HepG2 (cell line): ENCODE measurements at regions not wholly inside any gene's neighbourhood (a gene's known extent, or its start where the extent isn't known, plus 50 kb on each side); places are given as distances from the start of the nearest gene placed in this dataset.

Source experiments
- ATAC-seq: fragments of 200-7000 bp; cut with Tn5 transposase; 3 replicates; pipeline ENCODE4 v1.9.1; 2020; ENCODE audit warnings: mild to moderate bottlenecking, moderate library complexity
- BruUV-seq: library from RNA; stranded (reverse); fragments of 400-500 nt; replicated peaks from 2 replicates; lab custom pipeline; 2021; lab: Mats Ljungman, UMichigan
- CTCF ChIA-PET: fragments of 300-600 bp; formaldehyde crosslinking; extraction: SDS; loops from one replicate; lab custom pipeline; 2021; ENCODE audit warnings: low total read pairs, inconsistent platforms, low intra/inter-chr PET ratio; lab: Yijun Ruan, JAX
- POLR2A ChIA-PET: fragments of 350-600 bp; sonication (Branson Sonifier 250); formaldehyde crosslinking; loops from one replicate; lab custom pipeline; 2020; ENCODE audit warnings: antibody characterized with exemption, inconsistent platforms; lab: Yijun Ruan, JAX
- DNase-seq: peaks from one replicate; pipeline ENCODE4 v3.0.0-alpha.2; 2015; ENCODE audit warnings: low spot score
- FAIRE-seq: peaks from 3 replicates; lab custom pipeline; 2011; peaks lifted over from hg19 to GRCh38; lab: Jason Lieb, UNC
- H2AFZ ChIP-seq: one replicate; pipeline ENCODE4 v1.6.1; 2011; ENCODE audit warnings: low read length, inconsistent platforms
- H3K27ac ChIP-seq: fragments of 300-600 bp; 3 replicates; pipeline ENCODE4 v1.8.0; 2011; ENCODE audit warnings: mixed run types, mild to moderate bottlenecking, mixed read lengths, low read length, inconsistent platforms; ENCODE audit not compliant: insufficient read depth; ENCODE audit errors: extremely low read length
- H3K27me3 ChIP-seq, 2 experiments: fragments of 200-600 bp in 1 of 2; 2 replicates in 1 of 2; 3 replicates in 1 of 2; pipeline versions ENCODE4 v1.6.0 to v1.8.0; 2011; ENCODE audit warnings: low read length in 2 of 2, mild to moderate bottlenecking in 2 of 2, moderate library complexity in 2 of 2, inconsistent platforms in 1 of 2; ENCODE audit not compliant: insufficient read depth in 2 of 2, control insufficient read depth in 1 of 2
- H3K36me3 ChIP-seq, 2 experiments: fragments of 200-600 bp in 1 of 2; replicated peaks in 1 of 2; 2 replicates in 1 of 2; 3 replicates in 1 of 2; pipeline versions ENCODE4 v1.5.1 to v1.8.0; 2011; ENCODE audit warnings: low read length in 2 of 2, inconsistent platforms in 1 of 2; ENCODE audit not compliant: insufficient read depth in 2 of 2, control insufficient read depth in 1 of 2
- H3K4me1 ChIP-seq: 2 replicates; pipeline ENCODE4 v1.5.1; 2012; ENCODE audit warnings: low read length, inconsistent platforms; ENCODE audit not compliant: insufficient read depth
- H3K4me2 ChIP-seq: 2 replicates; pipeline ENCODE4 v1.6.0; 2011; ENCODE audit warnings: low read depth, low read length, inconsistent platforms
- H3K4me3 ChIP-seq, 3 experiments: fragments of 200-600 bp in 1 of 3; sonication (generic), shearing (Covaris generic) in 1 of 3; replicated peaks in 1 of 3; 2 replicates each; pipeline ENCODE4 v1.5.1; 2011 to 2016; ENCODE audit warnings: low read length in 3 of 3, inconsistent platforms in 2 of 3, low read depth in 2 of 3, mild to moderate bottlenecking in 2 of 3, control low read depth in 1 of 3, mixed read lengths in 1 of 3; ENCODE audit not compliant: insufficient read depth in 1 of 3
- H3K79me2 ChIP-seq: one replicate; pipeline ENCODE4 v1.6.1; 2011; ENCODE audit warnings: low read length, inconsistent platforms; ENCODE audit not compliant: insufficient read depth
- H3K9ac ChIP-seq: 2 replicates; pipeline ENCODE4 v1.6.0; 2011; ENCODE audit warnings: mild to moderate bottlenecking, low read depth, low read length, inconsistent platforms; ENCODE audit not compliant: insufficient read depth
- H3K9me3 ChIP-seq: 2 replicates; pipeline ENCODE4 v1.5.1; 2012; ENCODE audit warnings: mild to moderate bottlenecking, low read length
- H4K20me1 ChIP-seq: 2 replicates; pipeline ENCODE4 v1.6.0; 2011; ENCODE audit warnings: inconsistent platforms, mild to moderate bottlenecking, low read length, moderate library complexity; ENCODE audit not compliant: insufficient read depth
- ISL2 ChIP-seq: sonication (generic); formaldehyde crosslinking; IDR thresholded peaks from 2 replicates; pipeline ENCODE4 v1.5.0; 2020; ENCODE audit warnings: missing genetic modification reagents
- MAFF ChIP-seq: IDR thresholded peaks from 2 replicates; pipeline ENCODE4 v1.6.1; 2011; ENCODE audit warnings: low read depth, low read length, improper control_type of control experiment
- MAFK ChIP-seq, 2 experiments: IDR thresholded peaks in 1 of 2; conservative IDR thresholded peaks in 1 of 2; 2 replicates each; pipeline ENCODE4 v1.6.1; 2011; ENCODE audit warnings: improper control_type of control experiment in 2 of 2, low read length in 2 of 2
- NFE2L1 ChIP-seq: sonication (generic); formaldehyde crosslinking; IDR thresholded peaks from 2 replicates; pipeline ENCODE4 v1.4.0; 2020; ENCODE audit warnings: missing genetic modification reagents, mild to moderate bottlenecking, borderline replicate concordance
- SMAD3 ChIP-seq: sonication (generic); formaldehyde crosslinking; IDR thresholded peaks from 2 replicates; pipeline ENCODE4 v1.4.0; 2020; ENCODE audit warnings: missing genetic modification reagents
- TFDP2 ChIP-seq: sonication (generic); formaldehyde crosslinking; IDR thresholded peaks from 2 replicates; pipeline ENCODE4 v1.4.0; 2020; ENCODE audit warnings: missing genetic modification reagents
- ZFP36L1 ChIP-seq: sonication (generic); formaldehyde crosslinking; IDR thresholded peaks from 2 replicates; pipeline ENCODE4 v1.8.0; 2022; ENCODE audit warnings: mild to moderate bottlenecking, missing genetic modification reagents, moderate library complexity
- ZNF235 ChIP-seq: sonication (generic); formaldehyde crosslinking; IDR thresholded peaks from 2 replicates; pipeline ENCODE4 v1.8.1; 2023; ENCODE audit warnings: mild to moderate bottlenecking, missing genetic modification reagents, borderline replicate concordance
- ZNF546 ChIP-seq: sonication (generic); formaldehyde crosslinking; conservative IDR thresholded peaks from 2 replicates; pipeline ENCODE4 v1.8.1; 2023; ENCODE audit warnings: mild to moderate bottlenecking, missing genetic modification reagents
- WGBS: methylation state at CpG from one replicate; pipeline ENCODE4 v1.1.6; 2017; ENCODE audit warnings: low lambda C conversion rate; 5-methylcytosine and 5-hydroxymethylcytosine counted together
- in situ Hi-C: cut with HindIII; loops from 2 replicates; pipeline ENCODE4 v1.10.0; 2017; ENCODE audit warnings: low pct_unique_long_range_greater_than_20kb; ENCODE audit not compliant: extremely low pct_ligation_motif_present
- intact Hi-C: fragments of 100-400 bp; cut with micrococcal nuclease; formaldehyde crosslinking; loops from one replicate; pipeline ENCODE4 v1.10.0; 2022; ENCODE audit not compliant: unreplicated experiment

- H3K79me2 ChIP-seq = no peaks in the 10 kb centered on the region
- no peak overlapping the region for H2AFZ ChIP-seq
- no peaks in the 10 kb centered on the region for H3K36me3 ChIP-seq
- H3K27me3 ChIP-seq = no peaks in the 10 kb centered on the region
- ChIA-PET POLR2A (no interaction called here), CTCF (no interaction called here)
- H3K4me2 ChIP-seq = no peak overlapping the region
- intact Hi-C loops (no loop called here), in situ Hi-C loops (no loop called here)
- H3K9me3 ChIP-seq = peaks cover 41% of the 10 kb centered on the region
- DNase-seq (no peak), ATAC-seq (no peak), FAIRE-seq (no peak)
- BruUV-seq = no TSS peak
- no peaks in the 10 kb centered on the region for H4K20me1 ChIP-seq
- TF ChIP-seq MAFK (conservative IDR thresholded peaks at IDR 0.05 in 1 of 2, IDR thresholded peaks at IDR 0.05 in 1 of 2; ENCODE audit: low read length in 2 of 2) (peak; percentile 29 to 53; a peak in 2 of 4 replicates), MAFF (0 out of 2 replicates have a peak, but pooled peaks have one; percentile 11), ZFP36L1 (CRISPR knock-in tag) (no peak)
- no peaks in the 10 kb centered on the region for H3K4me1 ChIP-seq
- H3K9ac ChIP-seq = no peak overlapping the region
- H3K27ac ChIP-seq = no peak overlapping the region
- H3K4me3 ChIP-seq = no peak overlapping the region
Measured at GRCh38 chrY:16715278-16715677, 1164.7 kb downstream of the CDY2B start.

- WGBS = 6% methylated on average over 1 of the region's 2 CpGs
- BruUV-seq = no TSS peak
- POLR2A ChIA-PET = no interaction called here
- no peak for TF ChIP-seq TFDP2 (CRISPR knock-in tag)
- TF ChIP-seq SMAD3 (CRISPR knock-in tag) = no peak
- TF ChIP-seq ZNF235 (CRISPR knock-in tag) = no peak
- no peak for TF ChIP-seq ISL2
- no peak for TF ChIP-seq ZNF546 (CRISPR knock-in tag)
- TF ChIP-seq NFE2L1 (CRISPR knock-in tag) = no peak
- Histone ChIP-seq H4K20me1 (no peaks in the 10 kb centered on the region), H3K79me2 (no peaks in the 10 kb centered on the region), H3K27ac (no peak overlapping the region), H3K36me3 (no peaks in the 10 kb centered on the region), H3K9ac (no peak overlapping the region), H3K4me2 (no peak overlapping the region), H2AFZ (no peak overlapping the region), H3K9me3 (peaks cover 34% of the 10 kb centered on the region), H3K4me1 (no peaks in the 10 kb centered on the region), H3K4me3 (no peak overlapping the region), H3K27me3 (no peaks in the 10 kb centered on the region)
- ATAC-seq = no peak
- no peak for FAIRE-seq
- CTCF ChIA-PET = no interaction called here
- in situ Hi-C loops (no loop called here), intact Hi-C loops (no loop called here)
- no peak for DNase-seq
Measured at GRCh38 chrY:16673102-16673787, 1206.8 kb downstream of the CDY2B start.
